ENCODE measurements at regions not wholly inside any gene's neighbourhood (a gene's known extent, or its start where the extent isn't known, plus 50 kb on each side); places are given as distances from the start of the nearest gene placed in this dataset.

DNA sequence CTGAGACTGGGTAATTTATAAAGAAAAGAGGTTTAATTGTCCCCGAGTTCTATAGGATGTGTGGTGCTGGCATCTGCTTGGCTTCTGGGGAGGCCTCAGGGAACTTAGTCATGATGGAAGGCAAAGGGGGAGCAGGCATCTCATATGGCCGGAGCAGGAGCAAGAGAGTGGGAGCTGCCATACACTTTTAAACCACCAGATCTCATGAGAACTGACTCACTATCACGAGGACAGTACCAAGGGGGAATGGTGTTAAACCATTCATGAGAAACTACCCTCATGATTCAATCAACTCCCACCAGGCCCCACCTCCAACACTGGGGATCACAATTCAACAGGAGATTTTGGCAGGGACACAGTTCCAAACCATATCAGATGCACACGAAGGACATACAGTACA, 199.9 kb upstream of the DPP6 start:
- TF ChIP-seq, protein P1, sequence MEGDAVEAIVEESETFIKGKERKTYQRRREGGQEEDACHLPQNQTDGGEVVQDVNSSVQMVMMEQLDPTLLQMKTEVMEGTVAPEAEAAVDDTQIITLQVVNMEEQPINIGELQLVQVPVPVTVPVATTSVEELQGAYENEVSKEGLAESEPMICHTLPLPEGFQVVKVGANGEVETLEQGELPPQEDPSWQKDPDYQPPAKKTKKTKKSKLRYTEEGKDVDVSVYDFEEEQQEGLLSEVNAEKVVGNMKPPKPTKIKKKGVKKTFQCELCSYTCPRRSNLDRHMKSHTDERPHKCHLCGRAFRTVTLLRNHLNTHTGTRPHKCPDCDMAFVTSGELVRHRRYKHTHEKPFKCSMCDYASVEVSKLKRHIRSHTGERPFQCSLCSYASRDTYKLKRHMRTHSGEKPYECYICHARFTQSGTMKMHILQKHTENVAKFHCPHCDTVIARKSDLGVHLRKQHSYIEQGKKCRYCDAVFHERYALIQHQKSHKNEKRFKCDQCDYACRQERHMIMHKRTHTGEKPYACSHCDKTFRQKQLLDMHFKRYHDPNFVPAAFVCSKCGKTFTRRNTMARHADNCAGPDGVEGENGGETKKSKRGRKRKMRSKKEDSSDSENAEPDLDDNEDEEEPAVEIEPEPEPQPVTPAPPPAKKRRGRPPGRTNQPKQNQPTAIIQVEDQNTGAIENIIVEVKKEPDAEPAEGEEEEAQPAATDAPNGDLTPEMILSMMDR (IDR thresholded peaks at IDR 0.05; ENCODE audit: low read depth, low read length), result no peak
- in situ Hi-C loops (cut with HindIII; ENCODE audit: low sequenced_read_pairs), result no loop called here
- DNase-seq (ENCODE audit: low read depth, low spot score), result no peak

DNA sequence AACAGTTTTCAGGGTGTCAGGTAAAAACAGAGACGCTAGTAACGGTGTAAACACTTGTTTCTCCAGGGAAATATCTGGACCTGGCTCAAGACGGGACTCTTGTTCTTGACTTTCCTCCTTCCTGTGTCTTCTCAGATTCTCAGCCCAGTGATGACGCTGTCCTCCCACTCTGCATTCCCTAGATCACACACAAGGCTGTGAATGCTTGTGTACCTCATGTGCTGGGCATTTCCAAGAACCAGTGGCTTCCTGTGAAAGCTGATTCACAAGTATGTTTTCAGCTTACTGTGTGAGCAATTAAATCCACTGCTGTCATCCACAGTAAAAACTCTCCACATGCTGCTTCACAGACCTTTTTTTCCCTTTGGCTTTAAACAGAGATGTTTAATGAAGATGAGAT, 193.8 kb upstream of the DPP6 start:
- DNase-seq (ENCODE audit: low read depth, low spot score), result peak; percentile 50
- in situ Hi-C loops (cut with HindIII; ENCODE audit: low sequenced_read_pairs), result no loop called here
- no peak overlapping the region for H3K4me3 ChIP-seq (ENCODE audit: low read depth, low read length)
- TF ChIP-seq, protein P1 (IDR thresholded peaks at IDR 0.05; ENCODE audit: low read depth, low read length), result no peak

More for the DNA sequence above, 199.9 kb upstream of the DPP6 start:
- H3K4me3 ChIP-seq (ENCODE audit: low read depth, low read length), result no peak overlapping the region

DNA sequence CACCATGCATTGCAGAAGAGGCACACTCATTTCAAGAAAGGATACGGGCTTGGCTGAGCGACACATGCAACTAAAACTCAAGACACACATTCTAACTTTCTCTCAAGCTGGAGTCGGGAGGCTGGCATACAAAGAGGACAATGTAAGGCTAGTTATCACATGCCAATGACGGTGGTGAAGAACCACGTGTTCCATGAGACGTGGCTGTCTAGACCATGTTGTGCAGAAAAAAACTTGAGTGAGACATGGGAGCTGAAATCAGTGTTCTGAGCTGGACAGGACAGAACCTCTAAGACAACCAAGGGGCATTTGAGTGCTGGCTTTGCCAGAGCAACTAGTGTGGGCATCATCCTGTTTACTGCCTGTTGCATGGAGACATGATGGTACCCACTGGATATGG, 193.0 kb upstream of the DPP6 start:
- no peak for DNase-seq (ENCODE audit: low read depth, low spot score)
- TF ChIP-seq, protein P1 (IDR thresholded peaks at IDR 0.05; ENCODE audit: low read depth, low read length), result no peak
- no peak overlapping the region for H3K4me3 ChIP-seq (ENCODE audit: low read depth, low read length)
- in situ Hi-C loops (cut with HindIII; ENCODE audit: low sequenced_read_pairs), result no loop called here

DNA sequence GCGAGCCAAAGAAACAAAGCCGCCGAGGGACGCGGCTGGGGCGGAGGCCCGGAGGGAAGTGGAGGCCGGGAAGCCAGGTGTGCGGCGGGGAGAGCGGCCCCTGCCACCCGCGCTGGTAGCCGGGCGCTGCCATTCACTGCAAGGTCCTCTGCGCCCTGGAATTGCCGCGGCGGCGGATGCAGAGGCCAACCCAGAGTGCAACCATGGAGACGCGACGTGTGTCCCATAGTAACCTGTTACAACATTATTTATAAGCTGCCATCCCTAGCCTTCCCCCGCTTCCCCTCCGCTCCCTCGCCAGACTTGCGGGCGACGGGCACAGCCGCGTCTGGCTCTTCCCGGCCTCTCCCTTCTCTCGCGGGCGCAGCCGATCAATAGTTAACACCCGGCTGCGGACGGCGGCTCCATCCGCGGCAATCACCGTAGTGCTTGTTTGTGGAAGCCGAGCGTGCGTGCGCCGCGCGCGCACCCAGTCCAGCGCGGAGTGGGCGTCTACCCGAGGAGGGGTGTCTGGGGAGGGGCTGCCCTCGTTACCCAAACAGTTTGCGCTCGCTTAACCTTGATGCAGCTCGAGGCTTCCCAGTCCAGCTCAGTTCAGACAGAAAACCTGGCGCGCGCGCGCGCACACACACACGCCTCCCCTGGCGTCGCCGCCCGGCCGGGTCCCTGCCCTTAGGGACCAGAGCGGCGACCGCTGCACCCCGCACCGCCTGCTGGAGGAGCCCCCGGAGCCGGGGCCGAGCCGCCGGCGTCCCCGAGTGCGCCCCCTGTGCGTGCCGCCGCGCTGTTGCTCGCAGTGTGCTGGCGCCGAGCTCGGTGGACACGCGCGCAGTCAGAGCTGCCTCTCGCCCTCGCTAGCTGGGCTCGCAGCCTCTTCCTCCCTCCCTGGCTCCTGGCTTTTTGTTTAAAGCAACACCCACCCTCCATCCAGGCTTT, 165.4 kb upstream of the DPP6 start:
- in situ Hi-C loops (cut with HindIII; ENCODE audit: low sequenced_read_pairs), result no loop called here
- TF ChIP-seq, protein P1 (IDR thresholded peaks at IDR 0.05; ENCODE audit: low read depth, low read length), result no peak
- peak; percentile 0 for DNase-seq (ENCODE audit: low read depth, low spot score)
- no peak overlapping the region for H3K4me3 ChIP-seq (ENCODE audit: low read depth, low read length)

DNA sequence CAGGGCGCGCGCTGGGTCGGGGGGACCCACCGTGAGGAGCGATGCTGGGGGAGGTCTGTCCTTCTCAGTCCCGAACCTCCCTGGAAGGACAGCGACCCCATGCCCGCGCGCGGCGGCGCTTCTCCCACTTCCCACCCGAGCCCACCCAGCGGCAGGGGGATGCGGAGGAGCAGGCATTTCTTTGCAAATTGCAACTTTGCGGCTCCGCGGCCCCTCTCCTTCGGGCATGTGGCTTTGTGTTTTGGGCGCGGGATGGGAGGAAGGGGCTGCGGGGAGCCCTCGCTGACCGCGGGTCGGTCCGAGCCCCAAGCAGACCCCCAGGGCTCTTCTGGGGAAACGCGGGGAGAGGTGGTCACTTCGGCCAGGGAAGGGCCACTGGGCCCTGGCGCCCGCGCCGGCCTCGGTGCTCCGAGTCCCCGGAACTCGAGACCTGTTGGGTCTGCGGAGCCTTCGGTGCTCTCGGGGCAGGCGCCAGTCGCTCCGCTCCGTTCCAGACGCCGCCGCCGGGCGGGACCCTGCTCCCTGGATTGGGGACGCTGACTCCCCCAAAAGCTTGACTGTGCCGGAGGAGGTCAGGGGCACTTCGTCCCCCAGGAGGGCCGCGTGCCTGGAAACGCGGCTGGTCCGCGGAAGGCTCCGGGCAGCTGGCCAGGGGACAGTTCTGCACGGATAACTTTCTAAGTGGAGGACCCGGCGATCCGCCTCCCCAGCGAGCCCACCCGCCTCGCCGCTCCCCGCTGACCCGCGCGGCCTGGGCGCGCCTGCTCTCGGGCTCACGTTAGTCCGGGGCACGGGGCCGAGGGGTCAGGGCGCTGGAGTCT, 164.2 kb upstream of the DPP6 start:
- TF ChIP-seq, protein P1 (IDR thresholded peaks at IDR 0.05; ENCODE audit: low read depth, low read length), result no peak
- no peak overlapping the region for H3K4me3 ChIP-seq (ENCODE audit: low read depth, low read length)
- in situ Hi-C loops (cut with HindIII; ENCODE audit: low sequenced_read_pairs), result no loop called here
- peak; percentile 0 for DNase-seq (ENCODE audit: low read depth, low spot score)

DNA sequence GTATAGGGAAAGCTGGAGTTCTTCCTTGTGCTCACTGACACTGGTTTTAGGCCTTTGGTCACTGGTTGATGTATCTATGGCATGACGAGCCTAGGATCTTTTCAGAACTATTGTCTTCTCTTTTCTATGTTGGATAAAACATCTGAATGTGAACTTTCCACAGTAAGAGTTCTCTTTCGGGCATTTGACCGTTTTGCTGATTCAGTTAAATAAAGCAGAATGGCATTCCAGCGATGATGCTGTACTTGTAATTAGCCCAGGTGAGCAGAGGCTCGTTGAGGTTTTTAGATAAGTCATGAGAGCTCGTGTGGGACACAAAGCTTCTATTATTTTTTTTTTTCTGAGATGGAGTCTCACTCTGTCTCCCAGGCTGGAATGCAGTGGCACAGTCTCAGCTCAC, 160.2 kb upstream of the DPP6 start:
- in situ Hi-C loops (cut with HindIII; ENCODE audit: low sequenced_read_pairs), result no loop called here
- H3K4me3 ChIP-seq (ENCODE audit: low read depth, low read length), result no peak overlapping the region
- no peak for DNase-seq (ENCODE audit: low read depth, low spot score)
- TF ChIP-seq, protein P1 (IDR thresholded peaks at IDR 0.05; ENCODE audit: low read depth, low read length), result no peak
